AG09309 (cell line): ENCODE measurements at regions not wholly inside any gene's neighbourhood (a gene's known extent, or its start where the extent isn't known, plus 50 kb on each side); places are given as distances from the start of the nearest gene placed in this dataset.

ENCODE experiments used
- DNase-seq: peaks from one replicate; pipeline ENCODE4 v3.0.0-alpha.2; 2010; ENCODE audit warnings: low read depth
- H3K4me3 ChIP-seq: 2 replicates; pipeline ENCODE4 v1.5.1; 2011; ENCODE audit warnings: mild to moderate bottlenecking, low read depth, low read length, moderate library complexity; ENCODE audit not compliant: control insufficient read depth
- CTCF ChIP-seq: IDR thresholded peaks from 2 replicates; pipeline ENCODE4 v1.5.1; 2011; ENCODE audit warnings: mild to moderate bottlenecking, low read depth, low read length, inconsistent platforms; ENCODE audit not compliant: insufficient read depth, control insufficient read depth; ENCODE audit errors: missing control alignments

DNA sequence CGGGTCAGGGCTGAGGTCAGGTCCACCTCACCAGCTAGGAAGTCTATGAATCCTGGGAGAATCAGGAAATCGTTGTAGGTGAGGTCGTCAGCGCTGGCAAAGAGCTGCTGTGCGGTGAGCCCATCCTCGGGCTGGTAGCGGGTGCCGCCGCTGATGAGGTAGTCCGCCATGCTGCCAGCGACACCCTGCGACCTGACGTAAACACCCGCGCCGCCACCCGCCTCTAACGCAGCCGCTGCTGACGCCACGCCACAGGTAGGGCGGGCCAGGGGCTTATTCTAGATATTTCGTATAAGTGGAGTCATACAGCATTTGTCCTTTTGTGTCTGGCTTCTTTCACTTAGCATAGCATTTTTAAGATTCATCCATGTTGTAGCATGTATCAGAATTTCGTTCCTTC lies 220.2 kb upstream of the ATP6AP2 start:
- no peak overlapping the region for H3K4me3 ChIP-seq
- no peak for DNase-seq
- no peak for TF ChIP-seq CTCF

GRCh38 chrX:40359593-40359992 lies 221.2 kb upstream of the ATP6AP2 start:
- H3K4me3 ChIP-seq = no peak overlapping the region
- TF ChIP-seq CTCF = no peak
- DNase-seq = no peak

DNA sequence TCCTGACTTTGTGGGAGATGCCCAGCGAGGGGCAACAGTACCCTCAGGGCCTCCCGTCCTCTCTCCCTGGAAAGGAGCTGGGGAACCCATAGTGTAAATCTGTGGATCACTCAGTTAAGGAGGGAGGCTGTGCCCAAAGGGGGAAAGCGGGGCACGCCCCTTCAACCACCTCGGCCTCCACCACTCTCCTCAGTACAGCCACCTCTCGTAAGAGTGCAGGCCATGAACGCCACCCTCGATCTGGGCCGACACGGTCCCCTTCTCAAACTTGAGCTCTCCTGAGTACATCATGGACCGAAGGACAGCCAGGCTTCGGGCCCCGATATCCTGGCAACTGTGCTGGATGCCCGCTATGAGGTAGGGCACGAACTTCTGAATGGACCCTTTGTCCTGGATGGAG lies 221.8 kb upstream of the ATP6AP2 start:
- TF ChIP-seq CTCF = no peak
- no peak overlapping the region for H3K4me3 ChIP-seq
- no peak for DNase-seq

DNA sequence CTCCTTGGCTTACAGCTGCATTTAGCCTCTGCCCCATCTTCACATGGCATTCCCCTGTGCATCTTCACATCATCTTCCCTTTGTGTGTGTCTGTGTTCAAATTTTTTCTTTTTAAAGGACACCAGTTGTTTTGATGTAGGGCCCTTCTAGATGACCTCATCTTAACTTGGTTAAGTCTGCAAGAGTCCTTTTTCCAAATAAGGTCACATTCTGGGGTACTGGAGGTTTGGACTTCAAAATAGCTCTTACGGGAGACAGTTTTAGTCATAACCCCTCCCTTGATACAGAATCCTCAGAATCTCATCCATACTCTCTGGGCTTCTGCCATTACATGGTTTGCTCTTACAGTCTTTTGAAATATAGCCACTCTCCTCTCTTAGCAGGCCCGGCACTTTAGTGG lies 231.5 kb upstream of the ATP6AP2 start:
- DNase-seq = no peak
- no peak overlapping the region for H3K4me3 ChIP-seq
- TF ChIP-seq CTCF = no peak

DNA sequence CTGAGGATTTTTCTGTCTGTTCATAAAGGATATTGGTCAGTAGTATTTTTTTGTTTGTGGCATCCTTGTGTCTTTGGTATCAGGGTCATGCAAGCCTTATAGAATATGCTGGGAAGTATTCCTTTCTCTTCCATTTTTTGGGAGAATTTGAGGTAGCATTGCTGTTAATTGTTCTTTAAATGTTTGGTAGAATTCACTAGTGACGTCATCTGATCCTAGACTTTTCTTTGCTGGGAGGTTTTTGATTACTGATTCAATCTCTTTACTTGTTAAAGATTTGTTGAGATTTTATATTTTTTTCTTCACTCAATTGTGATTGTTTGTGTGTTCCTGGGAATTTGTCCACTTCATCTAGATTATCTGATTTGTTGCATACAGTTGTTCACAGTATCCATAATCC lies 234.4 kb upstream of the ATP6AP2 start:
- no peak for TF ChIP-seq CTCF
- no peak for DNase-seq
- no peak overlapping the region for H3K4me3 ChIP-seq

DNA sequence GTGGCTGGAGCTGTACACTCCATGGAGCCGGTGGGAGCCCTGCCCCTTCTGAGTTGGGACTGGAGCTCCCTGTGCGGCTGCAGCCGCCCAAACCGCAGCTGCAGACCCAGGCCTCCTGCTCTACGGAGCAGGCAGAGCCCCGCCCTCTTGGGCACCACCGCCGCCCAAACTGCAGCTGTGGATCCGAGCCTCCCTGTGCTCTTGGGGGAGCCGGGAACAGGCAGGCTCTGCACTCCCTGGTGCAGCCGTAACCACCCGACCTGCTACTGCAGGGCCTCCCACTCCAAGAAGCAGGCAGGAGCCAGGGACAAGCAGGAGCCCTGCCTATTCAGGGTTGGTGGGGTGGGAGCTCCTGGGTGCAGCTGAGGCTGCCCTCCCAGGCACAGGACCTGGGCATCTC lies 237.5 kb upstream of the ATP6AP2 start:
- DNase-seq = no peak
- TF ChIP-seq CTCF = no peak
- H3K4me3 ChIP-seq = no peak overlapping the region

GRCh38 chrX:40340116-40340515 lies 240.7 kb upstream of the ATP6AP2 start:
- H3K4me3 ChIP-seq = no peak overlapping the region
- no peak for TF ChIP-seq CTCF

More at GRCh38 chrX:40340116-40340515, 240.7 kb upstream of the ATP6AP2 start:
- DNase-seq = no peak
